GM21619 (cell line): ENCODE measurements at regions not wholly inside any gene's neighbourhood (a gene's known extent, or its start where the extent isn't known, plus 50 kb on each side); places are given as distances from the start of the nearest gene placed in this dataset.
"Not testable (repeated sequence)": the region's sequence is repeated elsewhere in the genome, so short reads cannot be mapped to it uniquely, and the experiment has no call there.

Experiments used
- ATAC-seq: cut with Tn5 transposase; IDR thresholded peaks from one replicate; pipeline ENCODE4 v1.9.1; 2021; ENCODE audit not compliant: unreplicated experiment

DNA sequence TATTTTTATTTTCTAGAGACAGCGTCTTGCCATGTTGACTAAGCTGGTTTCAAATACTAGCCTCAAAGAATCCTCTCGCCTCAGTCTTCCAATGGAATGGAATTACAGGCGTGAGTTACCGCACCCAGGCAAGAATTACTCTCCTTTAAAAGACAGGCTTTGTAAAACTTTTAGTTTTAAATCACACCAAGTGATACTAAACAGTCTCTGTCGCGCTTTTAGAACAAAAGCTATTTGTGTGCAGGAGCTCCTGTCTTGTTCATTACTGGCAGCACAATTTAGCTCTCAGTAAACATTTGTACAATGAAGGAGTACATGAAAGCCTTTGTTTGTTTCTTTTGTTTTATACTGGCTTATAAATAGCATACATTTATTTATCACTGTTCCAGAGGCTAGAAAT is 1719.2 kb upstream of the PIK3C3 start:
- no peak for ATAC-seq

DNA sequence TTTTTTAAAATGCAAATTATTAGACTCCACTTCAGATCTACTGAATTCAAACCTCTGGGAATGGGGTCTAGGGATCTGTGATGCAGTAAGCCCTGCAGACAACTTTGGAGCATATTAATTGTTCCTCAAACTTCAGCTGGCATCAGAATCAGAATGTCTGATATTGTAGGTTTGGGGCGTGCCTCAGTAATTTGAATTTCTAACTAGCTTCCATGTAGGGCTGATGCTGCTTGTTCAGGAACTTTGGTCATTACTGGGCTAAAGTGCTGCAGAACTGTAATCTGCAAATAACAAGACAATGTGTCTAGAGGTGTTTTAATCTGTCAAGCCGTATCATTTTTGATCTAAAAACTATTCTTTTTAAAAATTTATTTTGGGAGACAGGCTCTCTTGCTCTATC is 1719.7 kb upstream of the PIK3C3 start:
- no peak for ATAC-seq

DNA sequence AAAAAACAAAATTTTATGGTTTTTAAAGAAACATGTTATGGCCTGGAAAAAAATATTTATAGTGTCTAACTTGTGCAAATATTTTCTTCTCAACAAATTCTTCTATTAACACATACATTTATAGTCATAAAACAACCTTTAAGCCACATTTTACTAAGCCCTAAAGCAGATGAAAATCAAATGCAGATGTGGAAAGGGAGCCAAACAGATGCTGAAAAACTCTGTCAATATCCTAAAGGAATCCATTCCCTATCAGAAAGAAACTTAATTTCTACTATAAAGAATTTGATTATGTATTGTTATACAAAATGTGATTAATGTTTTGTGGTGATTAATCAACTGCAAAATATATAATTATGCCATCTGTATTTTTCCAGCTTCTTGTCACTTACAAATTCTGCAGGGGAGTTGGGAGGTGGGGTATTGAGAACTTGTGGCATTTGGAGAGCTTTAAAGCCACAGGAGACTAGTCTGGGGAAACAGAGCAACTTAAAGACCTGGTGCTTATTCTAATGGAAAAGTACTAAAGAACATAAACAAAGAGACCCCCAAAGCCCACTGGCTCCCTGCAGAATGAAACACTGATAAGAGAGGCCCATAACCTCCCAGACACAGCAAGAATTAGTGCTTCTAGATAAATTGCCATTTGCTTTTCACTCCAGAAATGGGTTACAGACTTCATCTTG is 1721.0 kb upstream of the PIK3C3 start:
- ATAC-seq = no peak

DNA sequence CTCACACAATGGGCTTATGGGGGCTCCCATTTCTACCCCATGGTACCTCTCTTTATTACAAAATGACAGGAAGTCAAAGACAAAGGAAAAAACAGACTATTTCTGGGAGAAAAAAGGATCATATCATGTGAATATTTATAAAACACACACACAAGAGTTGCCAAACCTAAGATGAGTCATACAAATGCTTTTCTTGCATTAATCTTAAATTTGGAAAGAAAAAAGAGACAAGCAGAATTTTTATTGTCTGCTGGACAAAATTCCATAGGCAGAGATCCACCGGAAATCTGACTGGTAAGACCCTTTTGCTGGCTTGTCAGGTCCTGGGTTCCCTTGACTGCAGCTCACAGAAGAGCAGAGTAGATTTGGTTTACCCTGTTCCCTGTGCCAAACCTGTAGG is 1732.3 kb upstream of the PIK3C3 start:
- ATAC-seq = no peak

DNA sequence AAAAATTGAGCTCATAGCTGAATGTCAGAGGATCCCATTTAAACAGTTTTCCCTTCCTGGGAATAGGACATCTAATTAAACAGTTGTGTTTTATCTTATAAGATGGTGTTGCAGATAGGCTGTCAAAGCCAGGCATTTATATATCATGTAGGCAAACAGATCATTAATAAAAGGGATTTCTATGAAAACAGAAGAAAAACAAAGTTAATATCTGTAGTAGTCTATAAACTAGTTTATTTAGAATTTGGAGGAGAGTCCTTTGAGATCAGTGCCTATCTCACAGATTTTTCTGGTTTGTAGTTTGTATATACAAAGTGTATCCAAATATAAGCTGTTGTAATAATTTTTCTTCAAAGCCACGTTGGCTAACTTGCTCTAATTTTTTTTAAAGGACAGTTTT is 1738.2 kb upstream of the PIK3C3 start:
- no peak for ATAC-seq

DNA sequence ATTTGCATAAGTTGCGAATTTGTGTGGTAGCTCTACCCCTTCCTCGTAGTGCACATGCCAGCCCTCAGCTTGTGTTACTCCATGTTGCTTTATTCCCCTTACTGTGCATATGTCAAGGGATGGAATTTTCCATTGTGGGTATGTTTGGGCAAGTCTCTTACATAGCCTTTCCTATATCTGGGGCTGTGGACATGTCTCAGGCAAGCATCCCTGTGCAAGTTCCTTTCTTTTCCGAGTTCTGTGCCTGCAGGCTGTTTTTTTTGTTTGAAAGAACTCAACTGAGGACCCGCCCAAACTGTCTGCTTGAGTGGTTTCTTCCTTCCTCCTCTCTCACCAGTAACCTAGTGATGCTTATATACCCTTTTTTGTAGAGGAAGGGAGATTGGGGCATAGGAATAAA is 1739.1 kb upstream of the PIK3C3 start:
- no peak for ATAC-seq

DNA sequence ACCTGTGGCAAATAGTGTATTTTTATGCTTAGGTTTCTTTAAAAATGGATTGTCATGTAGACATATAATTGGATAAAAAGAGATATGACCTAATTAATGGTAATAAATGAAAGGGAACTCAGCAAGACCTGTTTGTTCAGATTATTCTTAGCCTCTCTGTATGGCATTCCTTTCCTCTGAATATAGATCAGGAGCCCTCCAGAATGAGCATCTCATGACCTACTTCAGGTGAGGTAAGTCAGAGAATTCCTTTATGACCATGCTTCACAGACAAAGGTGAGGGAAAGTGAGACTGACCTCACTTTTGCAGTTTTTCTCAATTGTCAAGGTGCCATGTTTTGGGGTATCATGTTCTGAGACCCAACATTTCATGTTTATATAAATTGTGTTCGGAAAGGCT is 1744.3 kb upstream of the PIK3C3 start:
- no peak for ATAC-seq

DNA sequence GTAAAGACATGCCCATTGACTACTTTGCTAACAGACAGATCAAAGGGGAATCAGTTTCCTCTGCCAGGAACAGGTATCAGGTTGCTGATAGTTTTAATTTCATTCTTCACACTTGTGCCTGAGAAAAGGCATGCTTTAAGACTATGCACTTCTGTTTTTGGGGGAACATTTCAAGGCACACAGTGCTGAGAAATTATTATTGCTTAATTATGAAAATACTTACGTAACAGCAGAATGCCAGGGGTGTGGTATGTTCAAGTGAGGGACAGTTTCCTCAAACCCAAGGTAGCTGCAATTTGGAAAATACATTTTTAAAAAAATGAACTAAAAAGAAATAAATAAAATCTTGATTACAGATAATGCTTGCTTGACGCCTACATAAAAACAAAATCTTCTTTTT is 1746.1 kb upstream of the PIK3C3 start:
- ATAC-seq = no peak

DNA sequence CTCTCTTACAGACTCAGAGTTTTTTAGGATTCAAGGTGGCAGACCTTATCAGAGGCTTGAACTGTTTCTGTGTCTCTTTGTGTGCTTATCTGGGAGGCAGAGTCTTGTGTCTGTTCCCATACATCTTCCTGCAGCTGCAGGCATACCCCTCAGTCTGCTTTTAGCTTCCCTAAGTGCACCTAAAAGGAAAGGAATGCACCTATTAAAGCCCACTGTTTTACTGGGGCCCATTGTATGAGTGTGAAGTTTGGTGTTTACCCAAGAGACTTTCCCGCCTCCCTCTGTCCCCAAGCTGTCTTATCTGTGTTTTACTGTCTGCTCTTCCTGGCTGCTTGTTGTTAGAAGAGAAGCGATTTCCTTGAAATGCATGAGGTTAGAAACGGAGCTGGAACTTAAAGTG is 1757.3 kb upstream of the PIK3C3 start:
- no peak for ATAC-seq

DNA sequence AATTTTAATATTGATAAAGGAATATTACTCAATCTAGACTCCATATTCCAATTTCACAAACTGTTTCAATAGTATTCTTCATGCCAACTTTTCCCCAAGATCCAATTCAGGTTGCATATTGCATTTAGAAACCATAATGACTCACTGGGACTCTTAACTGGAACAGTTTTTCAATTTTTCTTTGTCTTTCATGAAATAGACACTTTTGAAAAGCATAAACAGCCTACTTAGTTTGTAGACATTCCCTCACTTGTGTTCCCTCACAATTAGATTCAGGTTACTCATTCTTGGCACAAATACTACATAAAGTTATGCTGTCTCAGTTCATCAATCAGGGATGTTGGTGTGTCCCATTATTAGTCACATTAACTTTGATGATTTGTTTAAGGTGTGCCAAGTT is 1768.4 kb upstream of the PIK3C3 start:
- no peak for ATAC-seq

DNA sequence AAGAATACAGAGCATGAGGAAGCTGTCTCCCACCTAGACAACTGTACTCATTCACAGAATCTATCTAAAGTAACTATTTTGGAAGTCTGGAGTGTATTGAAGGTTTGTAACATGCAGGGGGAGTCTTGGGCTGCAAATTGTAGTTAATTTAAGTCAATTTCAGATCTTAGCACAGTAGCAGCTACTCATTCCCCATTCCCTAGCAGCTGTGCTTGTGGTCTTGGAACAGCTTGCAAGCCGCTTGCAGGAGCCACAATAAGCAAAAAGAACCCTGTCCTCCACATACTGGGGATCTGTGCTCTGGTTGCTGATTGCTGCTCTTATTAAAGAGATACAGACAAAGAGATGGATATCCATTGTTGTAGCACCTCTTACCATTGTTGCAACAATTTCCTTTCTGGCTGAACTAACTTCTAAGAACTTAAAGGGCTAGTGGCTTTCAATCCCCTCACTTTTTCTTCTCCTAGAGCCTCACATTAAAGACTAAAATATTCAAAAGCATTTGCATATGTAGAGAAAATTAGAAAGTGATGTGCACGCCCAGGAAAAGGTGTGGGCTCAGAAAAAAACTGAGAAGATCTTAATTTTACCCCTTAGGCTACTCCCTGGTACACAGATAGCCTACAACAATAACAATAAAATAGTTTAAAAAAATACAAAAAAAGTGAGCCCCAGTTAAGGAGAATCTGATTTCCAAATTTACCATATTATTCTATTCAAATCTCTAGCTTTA is 1775.1 kb upstream of the PIK3C3 start:
- no peak for ATAC-seq

DNA sequence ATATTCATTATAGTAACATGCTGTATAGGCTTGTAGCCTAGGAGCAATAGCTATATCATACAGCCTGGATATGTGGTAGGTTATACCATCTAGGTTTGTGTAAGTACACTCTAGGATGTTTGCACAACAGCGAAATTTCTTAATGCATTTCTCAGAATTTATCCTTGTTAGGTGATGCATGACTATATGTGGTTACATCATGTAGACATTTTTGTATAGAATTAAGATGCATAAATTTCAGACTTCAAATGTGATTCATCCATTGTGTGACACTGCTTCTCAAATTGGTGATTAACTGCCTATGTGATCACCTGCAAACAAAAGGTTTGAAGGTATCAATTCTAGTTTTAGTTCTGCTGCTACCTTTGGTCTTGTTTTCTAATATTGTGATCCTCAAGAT is 1787.0 kb upstream of the PIK3C3 start:
- no peak for ATAC-seq

DNA sequence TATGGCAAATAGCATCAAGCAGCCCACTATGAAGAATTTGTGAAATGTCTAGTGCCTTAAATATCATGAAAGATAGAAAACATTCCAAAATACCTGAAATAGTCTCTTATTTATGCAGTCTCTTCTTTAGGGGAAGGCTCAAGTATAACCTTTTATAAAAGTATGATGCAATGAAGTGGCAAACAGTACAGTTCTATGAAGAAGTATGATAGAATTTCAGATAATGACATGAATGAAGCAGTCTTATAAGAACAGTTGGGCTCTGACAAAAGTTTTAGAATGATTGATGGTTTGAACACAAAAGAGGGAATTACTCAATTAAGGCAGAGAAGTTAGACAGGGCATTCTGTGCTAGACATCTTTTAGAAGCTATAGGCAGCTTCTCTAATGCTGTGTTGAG is 1791.8 kb upstream of the PIK3C3 start:
- ATAC-seq = no peak

DNA sequence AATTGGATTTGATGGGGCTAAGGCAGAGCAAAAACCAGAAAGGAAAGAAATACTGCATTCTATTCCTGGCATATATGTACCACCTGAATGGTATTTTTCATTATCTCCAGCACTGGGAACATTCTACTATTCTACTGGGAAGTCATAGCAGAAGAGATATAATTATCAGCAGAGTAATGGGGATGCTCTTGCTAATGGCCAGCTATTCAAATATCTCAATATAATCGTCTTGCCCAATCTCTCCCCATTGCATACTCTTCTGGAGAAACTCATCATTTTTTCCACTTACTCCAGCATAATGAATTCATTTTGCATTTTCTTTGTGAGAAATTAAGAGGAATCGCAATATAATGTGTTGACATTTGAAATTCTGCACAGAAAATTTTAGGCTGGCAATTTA is 1794.7 kb upstream of the PIK3C3 start:
- ATAC-seq = no peak

DNA sequence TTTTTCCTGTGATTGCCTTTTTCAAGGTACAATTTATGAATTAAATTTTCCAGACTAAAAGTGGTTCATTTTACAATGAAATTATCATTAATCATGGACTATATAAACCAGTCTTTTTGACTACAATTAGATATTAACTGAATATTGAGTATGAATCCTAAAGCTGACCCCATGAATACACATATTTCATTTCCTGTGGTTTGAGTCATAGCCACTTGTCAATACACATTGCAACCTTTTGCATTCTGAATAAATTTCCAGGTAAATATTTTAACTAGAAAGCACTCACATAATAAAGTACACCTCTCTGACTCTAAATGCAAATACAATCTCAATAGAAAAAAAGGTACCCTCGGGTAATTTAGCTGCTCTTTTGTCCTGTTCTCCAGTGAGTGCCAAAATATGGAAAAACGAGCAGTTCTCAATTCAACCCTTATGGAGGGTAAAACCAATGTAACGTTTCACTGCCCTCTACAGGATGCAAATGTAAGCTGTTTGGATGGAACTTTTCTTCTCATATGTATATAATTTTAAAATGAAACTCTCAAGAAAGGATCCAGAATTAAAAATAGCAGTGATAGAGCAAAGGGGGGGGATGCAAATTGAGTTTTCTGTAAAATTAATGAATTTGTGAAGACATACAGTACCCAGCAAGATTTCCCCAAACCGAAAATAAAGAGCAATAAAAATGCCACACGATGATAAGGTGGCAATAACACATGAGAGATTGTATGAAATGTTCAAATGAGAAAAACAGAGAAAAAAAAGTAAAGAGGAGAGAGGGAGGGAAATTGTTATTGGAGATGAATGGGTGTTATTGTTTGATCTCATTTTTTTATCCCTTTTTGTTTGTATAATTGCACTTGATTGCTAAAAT is 1795.7 kb upstream of the PIK3C3 start:
- no peak for ATAC-seq

DNA sequence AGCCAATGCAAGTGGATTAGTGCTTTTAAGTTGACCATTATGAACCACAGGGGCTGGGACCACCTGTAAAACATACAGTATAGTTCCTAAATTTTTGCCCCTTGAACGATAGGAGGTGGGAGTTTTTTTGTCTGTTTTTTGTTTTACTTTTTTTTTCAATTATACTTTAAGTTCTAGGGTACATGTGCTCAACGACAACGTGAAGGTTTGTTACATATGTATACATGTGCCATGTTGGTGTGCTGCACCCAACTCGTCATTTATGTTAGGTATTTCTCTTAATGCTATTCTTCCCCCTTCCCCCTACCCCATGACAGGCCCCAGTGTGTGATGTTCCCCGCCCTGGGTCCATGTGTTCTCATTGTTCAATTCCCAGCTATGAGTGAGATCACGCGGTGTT is 1797.9 kb upstream of the PIK3C3 start:
- no peak for ATAC-seq

DNA sequence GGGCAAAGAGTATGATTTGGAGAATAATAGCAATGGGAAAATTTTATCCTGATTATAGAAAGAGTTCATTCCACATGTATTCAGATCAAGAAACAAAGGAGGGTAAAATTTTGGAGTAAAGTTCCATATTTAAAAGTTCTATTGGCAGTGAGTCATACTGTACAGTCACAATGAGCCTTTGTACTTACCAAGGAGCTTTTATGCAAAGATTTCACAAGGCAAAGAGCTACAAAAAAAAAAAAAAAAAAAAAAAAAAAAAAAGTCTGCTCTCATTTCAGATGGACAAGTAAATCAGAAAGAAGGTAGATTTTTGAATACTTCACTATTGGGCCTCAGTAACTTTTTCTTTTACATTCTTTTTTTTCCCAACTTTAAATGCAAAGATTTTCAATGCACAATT is 1802.2 kb upstream of the PIK3C3 start:
- ATAC-seq = no peak

DNA sequence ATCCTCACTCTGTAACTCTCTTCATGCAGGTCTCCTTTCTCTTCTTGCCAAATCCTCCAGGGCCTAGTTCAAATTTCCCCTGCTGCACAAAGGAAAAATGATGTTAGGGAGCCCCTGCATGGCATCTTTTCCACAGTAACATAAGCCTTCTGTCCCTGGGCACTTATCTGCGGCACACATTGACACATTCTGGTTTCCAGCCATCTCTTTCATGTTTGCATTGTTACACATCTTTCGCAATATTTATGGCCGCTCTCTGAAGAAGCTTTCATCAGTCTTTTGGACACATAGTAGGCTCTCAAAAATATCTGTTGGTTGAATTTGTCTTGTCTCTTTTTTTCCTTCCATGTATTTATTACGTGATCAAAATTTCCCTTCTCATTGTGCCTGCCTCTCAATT is 1806.1 kb upstream of the PIK3C3 start:
- no peak for ATAC-seq

DNA sequence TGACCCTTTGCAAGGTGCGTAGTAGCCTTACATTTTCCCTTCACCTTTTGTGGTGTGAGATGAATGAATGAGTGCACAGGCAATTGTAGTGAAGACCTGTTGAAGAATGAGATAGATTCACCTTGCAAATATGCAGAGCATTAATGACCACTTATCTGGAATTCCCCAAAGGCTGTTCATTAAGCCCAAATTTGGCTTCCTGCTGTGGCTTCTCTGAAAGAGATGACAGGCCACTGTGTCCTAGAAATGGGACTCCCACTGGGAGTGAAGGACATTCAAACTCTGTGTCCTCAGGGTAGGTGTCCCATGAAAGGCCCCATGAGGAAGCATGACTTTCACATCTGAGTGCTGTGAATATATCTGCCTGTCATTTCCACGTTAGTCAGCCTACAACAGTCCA is 1821.8 kb upstream of the PIK3C3 start:
- no peak for ATAC-seq

DNA sequence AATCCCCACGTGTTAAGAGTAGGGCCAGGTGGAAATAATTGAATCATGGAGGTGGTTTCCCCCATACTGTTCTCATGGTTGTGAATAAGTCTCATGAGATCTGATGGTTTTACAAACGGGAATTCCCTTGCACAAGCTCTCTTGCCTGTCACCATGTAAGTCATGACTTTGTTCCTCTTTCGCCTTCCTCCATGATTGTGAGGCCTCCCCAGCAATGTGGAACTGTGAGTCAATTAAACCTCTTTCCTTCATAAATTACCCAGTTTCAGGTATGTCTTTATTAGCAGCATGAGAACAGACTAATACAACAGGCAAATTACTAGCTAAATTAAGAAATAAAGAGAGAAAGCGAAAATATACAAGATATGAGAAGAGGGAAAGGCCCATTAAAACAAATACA is 1822.6 kb upstream of the PIK3C3 start:
- not testable (repeated sequence) for ATAC-seq

DNA sequence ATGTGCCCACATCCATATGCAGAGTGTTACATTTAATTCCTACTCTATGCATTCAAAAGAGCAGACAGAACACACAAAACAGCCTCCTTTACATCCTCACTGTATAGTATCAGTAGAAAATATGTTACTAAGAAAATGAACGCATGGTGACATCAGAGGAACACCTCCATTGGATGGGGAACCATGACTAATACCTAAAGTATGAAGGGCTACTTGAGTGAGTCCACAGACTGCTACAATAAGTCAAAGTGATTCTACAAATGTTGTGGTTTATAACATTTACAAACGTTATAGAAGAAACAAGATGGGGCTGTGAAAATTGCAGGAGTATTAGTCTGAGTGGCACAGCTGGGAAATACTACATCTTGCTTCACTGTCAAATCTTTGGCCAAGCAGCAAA is 1830.9 kb upstream of the PIK3C3 start:
- no peak for ATAC-seq

DNA sequence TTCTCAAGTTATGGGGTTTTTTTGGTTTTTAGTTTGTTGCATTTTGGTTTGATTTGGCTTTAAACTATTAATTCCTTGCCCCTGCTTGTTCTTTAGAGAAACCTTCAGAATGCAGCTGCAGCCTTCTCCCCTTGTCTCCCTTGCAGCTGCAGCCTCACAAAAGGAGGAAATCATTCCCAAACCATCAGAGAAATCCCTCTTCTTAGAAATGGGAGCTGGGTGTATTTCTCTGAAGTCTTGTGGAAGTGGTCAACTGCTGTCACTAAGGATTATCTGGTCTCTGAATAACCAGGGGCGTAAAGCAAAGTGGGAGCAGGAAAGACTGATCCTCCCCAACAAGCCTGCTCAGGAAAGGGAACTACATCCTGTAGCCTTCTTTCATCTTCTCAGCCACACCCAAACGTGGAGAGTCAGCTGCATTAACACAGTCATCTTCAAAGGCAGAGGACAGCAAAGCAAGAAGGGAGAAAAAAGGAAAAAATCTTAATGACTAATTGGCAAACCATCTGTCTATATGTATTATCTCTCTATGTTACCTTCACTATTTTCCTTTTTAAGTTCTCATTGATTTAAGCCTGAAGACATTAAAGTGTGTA is 1834.1 kb upstream of the PIK3C3 start:
- no peak for ATAC-seq
